ENCODE measurements at regions not wholly inside any gene's neighbourhood (a gene's known extent, or its start where the extent isn't known, plus 50 kb on each side); places are given as distances from the start of the nearest gene placed in this dataset.

- no peak for TF ChIP-seq CTCF (IDR thresholded peaks at IDR 0.05)
- TF ChIP-seq POLR2A (IDR thresholded peaks at IDR 0.05) = no peak
Measured at GRCh38 chr2:53467467-53468180, 300.0 kb upstream of the CHAC2 start.
